ENCODE measurements at regions not wholly inside any gene's neighbourhood (a gene's known extent, or its start where the extent isn't known, plus 50 kb on each side); places are given as distances from the start of the nearest gene placed in this dataset.
A peak's percentile ranks its signal among the peaks of the same experiment; 100 is the strongest.

DNA sequence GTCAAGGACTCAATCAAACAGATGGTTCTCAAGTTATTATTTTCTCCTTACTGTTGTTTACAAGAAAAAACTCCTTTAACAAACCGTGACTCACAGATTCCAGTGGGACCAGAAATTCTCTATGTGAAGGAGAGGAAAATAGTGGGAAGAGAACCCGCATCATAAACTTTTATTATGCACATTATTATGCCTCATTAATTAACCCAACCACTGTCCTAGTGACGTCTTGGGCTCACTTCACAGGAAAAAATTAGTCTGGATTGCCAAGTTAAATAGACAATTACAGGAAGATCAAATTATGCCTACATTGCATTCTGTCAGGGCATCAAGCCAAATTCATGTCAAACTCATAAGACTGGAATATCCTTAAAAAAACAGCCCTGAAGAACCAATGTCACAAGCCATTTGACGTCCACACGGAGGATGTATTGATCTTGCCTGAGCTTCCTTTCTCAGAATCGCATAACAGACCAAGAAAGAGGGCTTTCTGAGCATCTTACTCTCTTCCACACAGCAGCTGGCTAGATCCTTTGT lies 347.8 kb downstream of the DUSP10 start:
- Histone ChIP-seq H3K4me3 (no peak overlapping the region), H3K9me3 (no peaks in the 10 kb centered on the region), H3K4me1 (no peaks in the 10 kb centered on the region), H3K27me3 (no peaks in the 10 kb centered on the region), H3K36me3 (no peaks in the 10 kb centered on the region), H3K27ac (no peak overlapping the region)
- TF ChIP-seq, protein P1, sequence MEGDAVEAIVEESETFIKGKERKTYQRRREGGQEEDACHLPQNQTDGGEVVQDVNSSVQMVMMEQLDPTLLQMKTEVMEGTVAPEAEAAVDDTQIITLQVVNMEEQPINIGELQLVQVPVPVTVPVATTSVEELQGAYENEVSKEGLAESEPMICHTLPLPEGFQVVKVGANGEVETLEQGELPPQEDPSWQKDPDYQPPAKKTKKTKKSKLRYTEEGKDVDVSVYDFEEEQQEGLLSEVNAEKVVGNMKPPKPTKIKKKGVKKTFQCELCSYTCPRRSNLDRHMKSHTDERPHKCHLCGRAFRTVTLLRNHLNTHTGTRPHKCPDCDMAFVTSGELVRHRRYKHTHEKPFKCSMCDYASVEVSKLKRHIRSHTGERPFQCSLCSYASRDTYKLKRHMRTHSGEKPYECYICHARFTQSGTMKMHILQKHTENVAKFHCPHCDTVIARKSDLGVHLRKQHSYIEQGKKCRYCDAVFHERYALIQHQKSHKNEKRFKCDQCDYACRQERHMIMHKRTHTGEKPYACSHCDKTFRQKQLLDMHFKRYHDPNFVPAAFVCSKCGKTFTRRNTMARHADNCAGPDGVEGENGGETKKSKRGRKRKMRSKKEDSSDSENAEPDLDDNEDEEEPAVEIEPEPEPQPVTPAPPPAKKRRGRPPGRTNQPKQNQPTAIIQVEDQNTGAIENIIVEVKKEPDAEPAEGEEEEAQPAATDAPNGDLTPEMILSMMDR (IDR thresholded peaks at IDR 0.05): no peak
- ATAC-seq (peak in 1 of 4 donors; percentile 31), DNase-seq (no peak), FAIRE-seq (no peak)
- intact Hi-C loops (cut with DNase I): no loop called here
- 31 to 46% methylated on average over 6 of the region's 6 CpGs for WGBS, 2 donors

DNA sequence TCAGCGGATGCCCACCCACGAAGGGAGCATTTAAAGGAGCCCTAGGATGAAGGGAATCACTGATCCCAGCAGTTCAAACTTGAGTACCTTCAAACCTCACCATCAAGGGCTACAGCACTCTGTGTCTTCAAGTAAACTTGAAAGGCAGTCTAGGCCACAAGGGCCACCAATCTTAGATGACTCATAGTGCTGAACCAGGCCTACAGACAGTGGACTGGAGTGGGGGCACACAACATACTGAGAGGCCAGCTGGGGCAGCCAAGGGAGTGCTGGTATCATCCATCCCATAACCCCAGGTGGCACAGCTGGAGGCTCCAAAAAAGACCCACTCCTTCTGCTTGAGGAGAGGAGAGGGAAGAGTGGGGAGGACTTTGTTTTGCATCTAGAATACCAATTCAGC lies 345.4 kb downstream of the DUSP10 start:
- no peak for ATAC-seq
- intact Hi-C loops (cut with DNase I): no loop called here
- Histone ChIP-seq H3K27ac (no peak overlapping the region), H3K4me3 (no peak overlapping the region), H3K4me1 (no peaks in the 10 kb centered on the region), H3K27me3 (no peaks in the 10 kb centered on the region), H3K9me3 (no peaks in the 10 kb centered on the region), H3K36me3 (no peaks in the 10 kb centered on the region)
- FAIRE-seq: no peak
- DNase-seq: no peak
- 73 to 83% methylated on average over 2 of the region's 2 CpGs for WGBS, 2 donors
- TF ChIP-seq, protein P1 (IDR thresholded peaks at IDR 0.05): no peak

DNA sequence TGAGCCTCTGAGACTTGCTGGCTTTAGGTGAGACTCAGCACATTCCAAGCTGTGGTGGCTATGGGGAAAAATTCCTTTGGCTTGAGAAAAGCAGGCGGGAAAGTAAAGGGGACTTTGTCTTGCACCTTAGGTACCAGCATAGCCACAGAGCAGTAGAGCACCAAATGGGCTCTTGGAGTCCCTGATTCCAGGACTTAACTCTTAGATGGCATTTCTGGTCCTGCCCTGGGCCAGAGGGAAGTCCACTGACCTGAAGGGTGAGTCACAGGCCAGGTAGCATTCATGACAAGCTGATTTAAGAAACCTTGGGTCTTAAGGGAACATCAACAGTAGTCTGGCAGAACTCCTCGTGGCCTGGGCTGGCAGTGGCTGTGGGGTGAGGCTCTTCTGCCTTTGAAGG lies 344.7 kb downstream of the DUSP10 start:
- intact Hi-C loops (cut with DNase I): no loop called here
- TF ChIP-seq, protein P1 (IDR thresholded peaks at IDR 0.05): no peak

DNA sequence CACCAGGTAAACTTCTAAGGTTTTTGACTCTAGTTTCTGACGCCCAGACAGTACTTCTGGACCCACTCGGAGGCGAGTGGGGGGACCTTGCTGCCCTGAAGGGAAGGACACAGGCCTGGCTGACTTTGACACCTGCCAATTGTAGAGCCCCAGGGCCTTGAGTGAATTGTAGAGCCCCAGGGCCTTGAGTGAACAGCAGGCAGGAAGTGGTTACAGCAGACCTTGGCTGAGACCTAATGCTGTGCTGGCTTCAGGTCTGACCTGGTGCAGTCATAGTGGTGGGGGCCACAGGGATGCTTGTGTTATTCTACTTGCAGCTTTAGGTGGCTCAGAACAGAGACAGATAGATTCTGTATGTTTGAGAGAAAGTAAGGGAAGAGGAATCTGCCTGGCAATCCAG lies 344.3 kb downstream of the DUSP10 start:
- no peak for FAIRE-seq
- H3K36me3 ChIP-seq: no peaks in the 10 kb centered on the region
- H3K4me3 ChIP-seq: no peak overlapping the region
- TF ChIP-seq, protein P1 (IDR thresholded peaks at IDR 0.05): no peak
- DNase-seq: no peak
- no peak overlapping the region for H3K27ac ChIP-seq
- H3K9me3 ChIP-seq: no peaks in the 10 kb centered on the region
- H3K4me1 ChIP-seq: no peaks in the 10 kb centered on the region
- ATAC-seq: no peak
- 60 to 70% methylated on average over 3 of the region's 3 CpGs for WGBS, 2 donors
- intact Hi-C loops (cut with DNase I): no loop called here
- no peaks in the 10 kb centered on the region for H3K27me3 ChIP-seq

More for the DNA sequence above, 344.7 kb downstream of the DUSP10 start:
- Histone ChIP-seq H3K4me1 (no peaks in the 10 kb centered on the region), H3K4me3 (no peak overlapping the region), H3K27ac (no peak overlapping the region), H3K36me3 (no peaks in the 10 kb centered on the region), H3K9me3 (no peaks in the 10 kb centered on the region), H3K27me3 (no peaks in the 10 kb centered on the region)
- no peak for ATAC-seq
- WGBS, 2 donors: 70 to 73% methylated on average over 2 of the region's 2 CpGs
- no peak for FAIRE-seq
- DNase-seq: no peak

DNA sequence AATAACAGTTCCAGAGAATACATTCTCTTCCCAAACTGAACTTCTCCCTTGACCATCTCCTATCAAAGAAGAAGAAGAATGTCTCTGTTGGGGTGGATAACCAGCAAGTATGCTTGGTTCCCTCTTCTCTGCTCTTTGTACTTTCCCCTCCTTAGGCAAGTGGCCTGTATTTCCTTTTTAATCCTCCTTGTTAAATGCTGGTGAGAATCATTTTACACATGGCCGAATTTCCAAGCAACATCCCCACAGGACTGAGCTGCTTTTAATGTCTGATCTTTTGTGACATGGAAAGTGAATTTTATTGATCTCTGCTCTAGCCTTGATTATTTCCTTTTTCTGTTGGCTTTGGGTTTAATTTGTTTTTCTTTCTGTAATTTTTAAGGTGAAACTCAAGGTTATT lies 336.7 kb downstream of the DUSP10 start:
- Histone ChIP-seq H3K9me3 (no peaks in the 10 kb centered on the region), H3K36me3 (no peaks in the 10 kb centered on the region), H3K27ac (no peak overlapping the region), H3K27me3 (no peaks in the 10 kb centered on the region), H3K4me1 (no peaks in the 10 kb centered on the region), H3K4me3 (no peak overlapping the region)
- TF ChIP-seq, protein P1 (IDR thresholded peaks at IDR 0.05): no peak
- DNase-seq (no peak), ATAC-seq (no peak), FAIRE-seq (no peak)
- intact Hi-C loops (cut with DNase I): no loop called here
- 24 to 45% methylated on average over 1 of the region's 1 CpG for WGBS, 2 donors
